H9 (cell line): ENCODE measurements at regions not wholly inside any gene's neighbourhood (a gene's known extent, or its start where the extent isn't known, plus 50 kb on each side); places are given as distances from the start of the nearest gene placed in this dataset.

Source experiments
- DNase-seq: peaks from one replicate; pipeline ENCODE4 v3.0.0-alpha.2; 2017
- H2AFZ ChIP-seq: one replicate; pipeline ENCODE4 v1.6.1; 2013; ENCODE audit warnings: mild to moderate bottlenecking, low read length, control low read depth, moderate library complexity
- H2AK5ac ChIP-seq: 2 replicates; pipeline ENCODE4 v1.6.1; 2013; ENCODE audit warnings: low read length, control low read depth, mixed read lengths; ENCODE audit not compliant: insufficient read length
- H2BK120ac ChIP-seq: one replicate; pipeline ENCODE4 v1.6.1; 2013; ENCODE audit warnings: low read depth, mild to moderate bottlenecking, low read length, control low read depth, inconsistent platforms; ENCODE audit not compliant: poor library complexity, severe bottlenecking
- H2BK12ac ChIP-seq: 2 replicates; pipeline ENCODE4 v1.6.1; 2013; ENCODE audit warnings: low read length, control low read depth, mixed read lengths, low read depth; ENCODE audit not compliant: insufficient read length
- H2BK15ac ChIP-seq: 2 replicates; pipeline ENCODE4 v1.6.1; 2013; ENCODE audit warnings: low read depth, low read length, control low read depth
- H2BK20ac ChIP-seq: one replicate; pipeline ENCODE4 v1.6.1; 2013; ENCODE audit warnings: low read depth, mild to moderate bottlenecking, low read length, control low read depth, inconsistent platforms; ENCODE audit not compliant: poor library complexity, severe bottlenecking
- H2BK5ac ChIP-seq: 2 replicates; pipeline ENCODE4 v1.6.1; 2013; ENCODE audit warnings: low read length, control low read depth, mixed read lengths; ENCODE audit not compliant: insufficient read length
- H3K14ac ChIP-seq: 2 replicates; pipeline ENCODE4 v1.6.1; 2013; ENCODE audit warnings: low read length, control low read depth; ENCODE audit not compliant: insufficient read depth
- H3K18ac ChIP-seq: 2 replicates; pipeline ENCODE4 v1.6.1; 2013; ENCODE audit warnings: low read depth, mild to moderate bottlenecking, mixed read lengths, low read length, control low read depth; ENCODE audit not compliant: insufficient read length
- H3K23ac ChIP-seq: 2 replicates; pipeline ENCODE4 v1.6.1; 2013; ENCODE audit warnings: low read length, control low read depth, mixed read lengths, low read depth; ENCODE audit not compliant: insufficient read length
- H3K23me2 ChIP-seq: 2 replicates; pipeline ENCODE4 v1.6.1; 2013; ENCODE audit warnings: low read depth, mild to moderate bottlenecking, mixed read lengths, low read length, control low read depth; ENCODE audit not compliant: insufficient read length, poor library complexity, severe bottlenecking
- H3K27ac ChIP-seq: 2 replicates; pipeline ENCODE4 v1.5.1; 2013; ENCODE audit warnings: low read length, control low read depth, mixed read lengths, low read depth; ENCODE audit not compliant: insufficient read length
- H3K27me3 ChIP-seq: 2 replicates; pipeline ENCODE4 v1.6.1; 2013; ENCODE audit warnings: low read length, control low read depth, inconsistent platforms; ENCODE audit not compliant: insufficient read depth
- H3K4ac ChIP-seq: 2 replicates; pipeline ENCODE4 v1.6.1; 2013; ENCODE audit warnings: low read depth, mild to moderate bottlenecking, control low read depth, inconsistent platforms, low read length, moderate library complexity
- H3K4me1 ChIP-seq: 2 replicates; pipeline ENCODE4 v1.6.1; 2013; ENCODE audit warnings: low read length, control low read depth, inconsistent platforms; ENCODE audit not compliant: insufficient read depth
- H3K4me2 ChIP-seq: 2 replicates; pipeline ENCODE4 v1.6.1; 2013; ENCODE audit warnings: low read length, control low read depth, mixed read lengths; ENCODE audit not compliant: insufficient read length, insufficient read depth
- H3K56ac ChIP-seq: 2 replicates; pipeline ENCODE4 v1.6.1; 2013; ENCODE audit warnings: low read depth, mild to moderate bottlenecking, mixed read lengths, low read length, control low read depth; ENCODE audit not compliant: insufficient read length
- H3K79me1 ChIP-seq: 2 replicates; pipeline ENCODE4 v1.6.1; 2013; ENCODE audit warnings: low read depth, mild to moderate bottlenecking, moderate library complexity, low read length, control low read depth, inconsistent platforms; ENCODE audit not compliant: insufficient read depth, poor library complexity, severe bottlenecking
- H3K79me2 ChIP-seq: 2 replicates; pipeline ENCODE4 v1.6.1; 2013; ENCODE audit warnings: low read length, control low read depth, inconsistent platforms; ENCODE audit not compliant: insufficient read depth
- H3K9ac ChIP-seq: 2 replicates; pipeline ENCODE4 v1.6.1; 2013; ENCODE audit warnings: low read length, control low read depth, mixed read lengths; ENCODE audit not compliant: insufficient read length; ENCODE audit errors: extremely low read depth
- H3K9me3 ChIP-seq: one replicate; pipeline ENCODE4 v1.6.1; 2013; ENCODE audit warnings: low read depth, low read length, inconsistent platforms; ENCODE audit not compliant: control insufficient read depth
- H3T11ph ChIP-seq: one replicate; pipeline ENCODE4 v1.6.1; 2013; ENCODE audit warnings: mild to moderate bottlenecking, low read length, control low read depth, inconsistent platforms
- H4K20me1 ChIP-seq: one replicate; pipeline ENCODE4 v1.6.1; 2013; ENCODE audit not compliant: control insufficient read depth, insufficient read length, insufficient read depth
- H4K5ac ChIP-seq: 2 replicates; pipeline ENCODE4 v1.6.1; 2013; ENCODE audit warnings: low read depth, mild to moderate bottlenecking, mixed read lengths, low read length, control low read depth; ENCODE audit not compliant: insufficient read length
- H4K8ac ChIP-seq: replicated peaks from 2 replicates; pipeline ENCODE4 v1.6.1; 2013; ENCODE audit warnings: low read length, control low read depth, mixed read lengths, low read depth; ENCODE audit not compliant: insufficient read length
- H4K91ac ChIP-seq: 2 replicates; pipeline ENCODE4 v1.6.1; 2013; ENCODE audit warnings: low read depth, mild to moderate bottlenecking, moderate library complexity, mixed read lengths, low read length, control low read depth; ENCODE audit not compliant: insufficient read length
- H3K27ac Mint-ChIP-seq, 3 experiments: 2 replicates in 2 of 3; 3 replicates in 1 of 3; pipeline ENCODE4 v1.8.0; 2020 to 2021; ENCODE audit warnings: mixed read lengths in 3 of 3, mild to moderate bottlenecking in 1 of 3, moderate library complexity in 1 of 3
- H3K27me3 Mint-ChIP-seq: 2 replicates; pipeline ENCODE4 v1.8.0; 2021; ENCODE audit warnings: low read depth, mild to moderate bottlenecking, moderate library complexity, mixed read lengths
- H3K36me3 Mint-ChIP-seq, 3 experiments: 2 replicates in 2 of 3; 3 replicates in 1 of 3; pipeline ENCODE4 v1.8.0; 2020 to 2021; ENCODE audit warnings: low read depth in 3 of 3, mixed read lengths in 3 of 3; ENCODE audit not compliant: insufficient read depth in 1 of 3
- H3K4me1 Mint-ChIP-seq, 2 experiments: 2 replicates each; pipeline ENCODE4 v1.8.0; 2020; ENCODE audit warnings: mixed read lengths in 2 of 2
- H3K4me3 Mint-ChIP-seq, 2 experiments: 2 replicates in 1 of 2; 3 replicates in 1 of 2; pipeline ENCODE4 v1.8.0; 2020 to 2021; ENCODE audit warnings: mild to moderate bottlenecking in 2 of 2, mixed read lengths in 2 of 2, moderate library complexity in 1 of 2
- H3K9me3 Mint-ChIP-seq, 2 experiments: 2 replicates in 1 of 2; 3 replicates in 1 of 2; pipeline ENCODE4 v1.8.0; 2020; ENCODE audit warnings: mild to moderate bottlenecking in 2 of 2, mixed read lengths in 2 of 2, moderate library complexity in 1 of 2
- WGBS: extraction: QIAGEN DNeasy Blood & Tissue Kit; methylation state at CpG from one replicate; pipeline ENCODE4 v1.1.7; 2013; ENCODE audit warnings: missing lambda C conversion rate, low lambda C conversion rate, mixed read lengths; ENCODE audit not compliant: insufficient read length; ENCODE audit errors: extremely low coverage; 5-methylcytosine and 5-hydroxymethylcytosine counted together
- TF ChIP-seq, protein P1 (sequence below): fragments of 200-600 bp; sonication (generic); conservative IDR thresholded peaks from 3 replicates; pipeline ENCODE4 v1.8.0; 2021; ENCODE audit warnings: antibody characterized with exemption, mild to moderate bottlenecking

DNA sequence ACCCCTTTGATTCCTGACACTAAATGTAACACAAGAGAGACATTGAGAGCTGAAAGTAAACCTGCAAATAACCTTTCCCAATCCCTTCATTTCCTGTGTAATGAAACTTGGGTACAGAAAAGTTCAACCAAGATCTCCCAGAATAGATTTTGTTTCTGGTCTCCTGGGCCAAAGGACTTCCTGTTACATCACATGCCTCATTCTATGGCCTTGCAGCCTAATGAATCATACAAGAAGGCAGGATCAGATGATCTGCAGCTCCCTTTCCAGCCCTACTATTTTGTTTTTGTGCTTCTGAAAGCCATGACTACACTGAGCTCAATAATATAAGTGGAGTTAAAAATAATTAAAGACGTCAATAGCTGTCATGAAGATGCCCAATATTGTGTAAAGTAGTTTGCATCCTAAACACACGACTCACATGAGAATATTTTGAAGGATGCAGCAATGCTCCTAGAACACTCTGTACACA is 73.4 kb upstream of the NOX3 start:
- Histone ChIP-seq H4K20me1 (no peaks in the 10 kb centered on the region), H3K4me2 (no peak overlapping the region), H3K4me1 (no peaks in the 10 kb centered on the region), H3K23ac (no peak overlapping the region), H2BK20ac (no peak overlapping the region), H3K18ac (no peak overlapping the region), H3T11ph (no peak overlapping the region), H3K4ac (no peak overlapping the region), H2BK120ac (no peak overlapping the region), H3K27ac (no peak overlapping the region), H3K56ac (no peak overlapping the region), H2AK5ac (no peak overlapping the region), H3K9ac (no peak overlapping the region), H3K9me3 (no peaks in the 10 kb centered on the region), H3K27me3 (no peaks in the 10 kb centered on the region), H2BK5ac (no peak overlapping the region), H3K14ac (no peak overlapping the region), H4K8ac (no peak overlapping the region), H2BK12ac (no peak overlapping the region), H3K79me2 (no peaks in the 10 kb centered on the region), H3K79me1 (no peaks in the 10 kb centered on the region), H4K5ac (no peak overlapping the region), H4K91ac (no peak overlapping the region), H2BK15ac (no peak overlapping the region), H2AFZ (no peak overlapping the region), H3K23me2 (no peaks in the 10 kb centered on the region)
- Mint-ChIP-seq H3K9me3 (peaks cover 8 to 12% of the 10 kb centered on the region in 2 experiments), H3K27me3 (no peaks in the 10 kb centered on the region), H3K27ac (no peak overlapping the region), H3K36me3 (peaks cover 4 to 9% (median 7%) of the 10 kb centered on the region in 3 experiments; a peak in 4 of 7 replicates), H3K4me3 (no peak overlapping the region), H3K4me1 (peaks cover 4 to 5% of the 10 kb centered on the region in 2 experiments)
- no peak for DNase-seq
- WGBS: no CpG with 5 or more reads among the region's 2 CpGs
- TF ChIP-seq, protein P1, sequence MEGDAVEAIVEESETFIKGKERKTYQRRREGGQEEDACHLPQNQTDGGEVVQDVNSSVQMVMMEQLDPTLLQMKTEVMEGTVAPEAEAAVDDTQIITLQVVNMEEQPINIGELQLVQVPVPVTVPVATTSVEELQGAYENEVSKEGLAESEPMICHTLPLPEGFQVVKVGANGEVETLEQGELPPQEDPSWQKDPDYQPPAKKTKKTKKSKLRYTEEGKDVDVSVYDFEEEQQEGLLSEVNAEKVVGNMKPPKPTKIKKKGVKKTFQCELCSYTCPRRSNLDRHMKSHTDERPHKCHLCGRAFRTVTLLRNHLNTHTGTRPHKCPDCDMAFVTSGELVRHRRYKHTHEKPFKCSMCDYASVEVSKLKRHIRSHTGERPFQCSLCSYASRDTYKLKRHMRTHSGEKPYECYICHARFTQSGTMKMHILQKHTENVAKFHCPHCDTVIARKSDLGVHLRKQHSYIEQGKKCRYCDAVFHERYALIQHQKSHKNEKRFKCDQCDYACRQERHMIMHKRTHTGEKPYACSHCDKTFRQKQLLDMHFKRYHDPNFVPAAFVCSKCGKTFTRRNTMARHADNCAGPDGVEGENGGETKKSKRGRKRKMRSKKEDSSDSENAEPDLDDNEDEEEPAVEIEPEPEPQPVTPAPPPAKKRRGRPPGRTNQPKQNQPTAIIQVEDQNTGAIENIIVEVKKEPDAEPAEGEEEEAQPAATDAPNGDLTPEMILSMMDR: no peak
